H1 (cell line): ENCODE measurements at regions not wholly inside any gene's neighbourhood (a gene's known extent, or its start where the extent isn't known, plus 50 kb on each side); places are given as distances from the start of the nearest gene placed in this dataset.
A peak's percentile ranks its signal among the peaks of the same experiment; 100 is the strongest.

Experiments used
- CTCF ChIA-PET: fragments of 300-600 bp; sonication (Branson Sonifier 250); formaldehyde crosslinking; loops from one replicate; lab custom pipeline; 2021; ENCODE audit not compliant: partially characterized antibody; lab: Charles Lee
- POLR2A ChIA-PET: fragments of 300-600 bp; sonication (Branson Sonifier 250); formaldehyde crosslinking; loops from one replicate; lab custom pipeline; 2021; ENCODE audit warnings: inconsistent platforms; ENCODE audit not compliant: partially characterized antibody; lab: Charles Lee
- DNase-seq, 2 experiments: peaks; one replicate each; pipeline versions ENCODE4 v3.0.0 to v3.0.0-alpha.2; 2010 to 2022; ENCODE audit warnings: low spot score in 2 of 2, low read depth in 1 of 2, mixed read lengths in 1 of 2
- FAIRE-seq: peaks from 2 replicates; lab custom pipeline; 2011; peaks lifted over from hg19 to GRCh38; lab: Jason Lieb, UNC
- H2AFZ ChIP-seq: 2 replicates; pipeline ENCODE4 v1.8.1; 2012; ENCODE audit warnings: low read length, inconsistent platforms
- H2AK5ac ChIP-seq: 2 replicates; pipeline ENCODE4 v1.6.1; 2013; ENCODE audit warnings: low read depth, low read length
- H2BK120ac ChIP-seq: replicated peaks from 2 replicates; pipeline ENCODE3; 2013; ENCODE audit warnings: low read depth, low read length, inconsistent platforms
- H2BK12ac ChIP-seq: 2 replicates; pipeline ENCODE4 v1.6.1; 2013; ENCODE audit warnings: low read depth, low read length
- H2BK15ac ChIP-seq: 2 replicates; pipeline ENCODE4 v1.6.1; 2013; ENCODE audit warnings: low read length
- H2BK20ac ChIP-seq: 2 replicates; pipeline ENCODE4 v1.6.1; 2013; ENCODE audit warnings: low read length
- H2BK5ac ChIP-seq: 2 replicates; pipeline ENCODE4 v1.6.1; 2013; ENCODE audit warnings: low read depth, low read length
- H3K14ac ChIP-seq: 2 replicates; pipeline ENCODE4 v1.6.1; 2013; ENCODE audit warnings: inconsistent platforms; ENCODE audit not compliant: insufficient read length
- H3K18ac ChIP-seq: 2 replicates; pipeline ENCODE4 v1.6.1; 2013; ENCODE audit warnings: low read length; ENCODE audit errors: extremely low read depth
- H3K23ac ChIP-seq: 2 replicates; pipeline ENCODE4 v1.6.1; 2013; ENCODE audit warnings: inconsistent platforms; ENCODE audit not compliant: insufficient read length
- H3K23me2 ChIP-seq: 2 replicates; pipeline ENCODE4 v1.6.1; 2013; ENCODE audit warnings: low read depth, low read length
- H3K27ac ChIP-seq: 2 replicates; pipeline ENCODE4 v1.6.1; 2011; ENCODE audit warnings: low read depth, low read length, inconsistent platforms
- H3K27me3 ChIP-seq, 4 experiments: replicated peaks in 1 of 4; 1 replicate in 1 of 4; 2 replicates in 3 of 4; pipeline versions ENCODE4 v1.6.1 to v1.8.1; 2011 to 2013; ENCODE audit warnings: low read length in 3 of 4, mild to moderate bottlenecking in 3 of 4, inconsistent platforms in 2 of 4, mixed read lengths in 2 of 4, moderate library complexity in 1 of 4; ENCODE audit not compliant: control insufficient read depth in 3 of 4, insufficient read depth in 3 of 4; ENCODE audit errors: extremely low read depth in 1 of 4
- H3K36me3 ChIP-seq, 4 experiments: 2 replicates each; pipeline versions ENCODE4 v1.6.1 to v1.8.1; 2011 to 2013; ENCODE audit warnings: mild to moderate bottlenecking in 4 of 4, low read length in 3 of 4, moderate library complexity in 2 of 4, control low read depth in 1 of 4, inconsistent platforms in 1 of 4; ENCODE audit not compliant: insufficient read depth in 4 of 4, control insufficient read depth in 2 of 4
- H3K4ac ChIP-seq: replicated peaks from 2 replicates; pipeline ENCODE3; 2013; ENCODE audit warnings: low read length, low read depth, mixed read lengths, inconsistent platforms; ENCODE audit not compliant: insufficient read length
- H3K4me1 ChIP-seq, 4 experiments: replicated peaks in 1 of 4; 1 replicate in 1 of 4; 2 replicates in 3 of 4; pipeline versions ENCODE4 v1.6.1 to v1.8.1; 2011 to 2013; ENCODE audit warnings: low read length in 3 of 4, inconsistent platforms in 2 of 4, mixed read lengths in 1 of 4; ENCODE audit not compliant: insufficient read depth in 4 of 4, control insufficient read depth in 3 of 4
- H3K4me2 ChIP-seq, 2 experiments: 2 replicates each; pipeline versions ENCODE4 v1.6.1 to v1.8.1; 2011 to 2013; ENCODE audit warnings: low read depth in 2 of 2, low read length in 2 of 2, control low read depth in 1 of 2, inconsistent platforms in 1 of 2, mild to moderate bottlenecking in 1 of 2; ENCODE audit not compliant: insufficient read depth in 1 of 2
- H3K4me3 ChIP-seq, 4 experiments: fragments of 200-600, 300-600 bp in 1 of 4; sonication (generic), shearing (Covaris generic), sonication (Bioruptor Twin) in 1 of 4; 2 replicates each; pipeline versions ENCODE4 v1.5.1 to v1.8.1; 2011 to 2016; ENCODE audit warnings: low read length in 4 of 4, low read depth in 3 of 4, control low read depth in 2 of 4, inconsistent platforms in 2 of 4, mild to moderate bottlenecking in 2 of 4, mixed read lengths in 1 of 4, moderate library complexity in 1 of 4; ENCODE audit not compliant: insufficient read depth in 2 of 4; ENCODE audit errors: extremely low read depth in 1 of 4
- H3K56ac ChIP-seq: replicated peaks from 2 replicates; pipeline ENCODE3; 2013; ENCODE audit warnings: low read depth, mild to moderate bottlenecking, mixed read lengths, low read length, inconsistent platforms; ENCODE audit not compliant: insufficient read length
- H3K79me1 ChIP-seq: 2 replicates; pipeline ENCODE4 v1.6.1; 2013; ENCODE audit warnings: low read depth, low read length, control low read depth
- H3K79me2 ChIP-seq, 2 experiments: 2 replicates each; pipeline versions ENCODE4 v1.6.1 to v1.8.1; 2012 to 2013; ENCODE audit warnings: low read length in 2 of 2, mild to moderate bottlenecking in 2 of 2, inconsistent platforms in 1 of 2; ENCODE audit not compliant: insufficient read depth in 2 of 2, control insufficient read depth in 1 of 2
- H3K9ac ChIP-seq, 4 experiments: replicated peaks in 1 of 4; 1 replicate in 1 of 4; 2 replicates in 3 of 4; pipeline versions ENCODE4 v1.6.1 to v1.8.1; 2011 to 2013; ENCODE audit warnings: low read depth in 3 of 4, low read length in 3 of 4, control low read depth in 2 of 4, mild to moderate bottlenecking in 2 of 4, moderate library complexity in 2 of 4, inconsistent platforms in 1 of 4; ENCODE audit errors: extremely low read depth in 1 of 4
- H3K9me3 ChIP-seq, 2 experiments: 2 replicates each; pipeline versions ENCODE4 v1.6.1 to v1.8.1; 2012 to 2013; ENCODE audit warnings: mild to moderate bottlenecking in 2 of 2, moderate library complexity in 2 of 2, control low read depth in 1 of 2, inconsistent platforms in 1 of 2, low read depth in 1 of 2, low read length in 1 of 2, mixed read lengths in 1 of 2; ENCODE audit not compliant: insufficient read depth in 2 of 2
- H4K20me1 ChIP-seq, 2 experiments: replicated peaks in 1 of 2; 2 replicates each; pipeline versions ENCODE3 to v1.8.1; 2011 to 2013; ENCODE audit warnings: inconsistent platforms in 2 of 2, low read length in 2 of 2, mild to moderate bottlenecking in 1 of 2; ENCODE audit not compliant: insufficient read depth in 2 of 2, control insufficient read depth in 1 of 2
- H4K5ac ChIP-seq: 2 replicates; pipeline ENCODE4 v1.6.1; 2013; ENCODE audit warnings: low read length, low read depth, mixed read lengths, inconsistent platforms; ENCODE audit not compliant: insufficient read length
- H4K8ac ChIP-seq: 2 replicates; pipeline ENCODE4 v1.8.0; 2013; ENCODE audit warnings: mild to moderate bottlenecking, moderate library complexity, low read length, inconsistent platforms; ENCODE audit not compliant: insufficient read depth; ENCODE audit errors: extremely low read depth
- H4K91ac ChIP-seq: replicated peaks from 2 replicates; pipeline ENCODE3; 2013; ENCODE audit warnings: low read length, mixed read lengths, inconsistent platforms; ENCODE audit not compliant: insufficient read length
- CEBPB ChIP-seq: IDR thresholded peaks from 2 replicates; pipeline ENCODE4 v1.6.1; 2012; ENCODE audit warnings: low read depth, low read length
- EZH2 ChIP-seq: fragments of 200-600 bp; sonication (generic); IDR thresholded peaks from 2 replicates; pipeline ENCODE4 v1.7.1; 2012; ENCODE audit warnings: low read depth, mild to moderate bottlenecking, moderate library complexity, low read length, inconsistent platforms; ENCODE audit not compliant: severe bottlenecking

DNA sequence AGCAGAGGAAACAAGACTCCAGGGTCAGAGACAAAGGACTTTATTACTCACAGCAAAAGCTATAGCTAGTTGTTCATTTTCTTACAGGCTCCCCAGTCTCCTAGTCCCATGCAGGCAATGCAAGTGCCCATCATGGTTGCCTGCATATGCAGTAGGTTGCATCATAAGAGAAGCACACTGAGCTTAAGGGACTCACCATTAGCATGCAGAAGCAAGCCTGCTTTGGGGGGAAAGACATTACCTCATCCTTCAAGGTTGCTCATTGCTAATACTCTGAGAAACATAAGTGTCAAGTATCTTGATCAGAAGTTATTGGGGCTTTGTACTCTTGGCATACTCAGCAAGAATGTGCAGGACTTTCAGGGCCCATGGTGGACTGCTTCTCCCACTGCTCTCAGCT is 114.6 kb upstream of the CCDC68 start:
- Histone ChIP-seq H2AK5ac (no peak overlapping the region), H4K8ac (no peak overlapping the region), H3K23me2 (no peaks in the 10 kb centered on the region), H4K20me1 (no peaks in the 10 kb centered on the region), H2BK15ac (no peak overlapping the region), H3K79me1 (no peaks in the 10 kb centered on the region; the same call in 1 of the 2 replicates), H3K4me2 (no peak overlapping the region), H3K56ac (no peak overlapping the region), H3K36me3 (no peaks in the 10 kb centered on the region), H2BK5ac (no peak overlapping the region), H3K4ac (no peak overlapping the region), H3K23ac (no peak overlapping the region), H4K5ac (no peak overlapping the region), H3K27me3 (no peaks in the 10 kb centered on the region), H4K91ac (no peak overlapping the region), H2BK12ac (no peak overlapping the region), H3K9ac (no peak overlapping the region), H3K14ac (no peak overlapping the region), H2AFZ (0 out of 2 replicates have a peak overlapping the region, but pooled peaks have one; percentile 70), H3K27ac (no peak overlapping the region), H3K9me3 (no peaks in the 10 kb centered on the region), H2BK120ac (no peak overlapping the region), H3K18ac (no peak overlapping the region), H2BK20ac (no peak overlapping the region), H3K4me1 (no peaks in the 10 kb centered on the region; a peak in 1 of 7 replicates), H3K79me2 (no peaks in the 10 kb centered on the region), H3K4me3 (no peak overlapping the region)
- ChIA-PET CTCF (interaction anchor here (0.6 kb wide), 1 partner anchor 93 kb away, joined by 3 read pairs; no protein-coding TSS in a partner anchor), POLR2A (no interaction called here)
- FAIRE-seq (no peak), DNase-seq (no peak)
- TF ChIP-seq EZH2 (no peak), CEBPB (no peak)
